ENCODE measurements at regions not wholly inside any gene's neighbourhood (a gene's known extent, or its start where the extent isn't known, plus 50 kb on each side); places are given as distances from the start of the nearest gene placed in this dataset.

- DNase-seq (ENCODE audit: low read depth, low spot score): no peak
- dilution Hi-C loops (cut with MboI; ENCODE audit: extremely low pct_ligation_motif_present, low sequenced_read_pairs) (no loop called here), intact Hi-C loops (cut with micrococcal nuclease) (no loop called here)
- ChIA-PET POLR2A (no interaction called here), CTCF (interaction anchor here (0.7 kb wide), 1 partner anchor 19 kb away, joined by 3 read pairs; no protein-coding TSS in a partner anchor)
- H3K27ac ChIP-seq (ENCODE audit: insufficient read depth, low read depth, low read length): no peak overlapping the region
- no peaks in the 10 kb centered on the region for H3K4me1 ChIP-seq (ENCODE audit: control insufficient read depth, extremely low read depth, insufficient read depth, low read length)
- no peak overlapping the region for H2AFZ ChIP-seq (ENCODE audit: low read depth, low read length)
- no peaks in the 10 kb centered on the region for H3K36me3 ChIP-seq (ENCODE audit: control insufficient read depth in 2 of 2, extremely low read depth in 1 of 2, insufficient read depth in 2 of 2, low read length in 2 of 2)
- H3K4me2 ChIP-seq (ENCODE audit: insufficient read depth, low read length): no peak overlapping the region
- no peak overlapping the region for H3K9ac ChIP-seq (replicated peaks; ENCODE audit: extremely low read depth, insufficient read depth, low read length)
- no peak for FAIRE-seq
- TF ChIP-seq MYC (IDR thresholded peaks at IDR 0.05; ENCODE audit: low read depth, low read length): no peak
- TF ChIP-seq POLR2A (IDR thresholded peaks at IDR 0.05; ENCODE audit: low read depth, low read length): no peak
- TF ChIP-seq GATA2 (IDR thresholded peaks at IDR 0.05; ENCODE audit: insufficient read depth, insufficient read length, low read depth, low read length): no peak
- TF ChIP-seq POLR2AphosphoS5 (IDR thresholded peaks at IDR 0.05; ENCODE audit: insufficient read depth, low read depth, low read length): no peak
- no peak for TF ChIP-seq JUN (IDR thresholded peaks at IDR 0.05; ENCODE audit: borderline replicate concordance, insufficient read depth, insufficient read length, low read depth)
- no peak for TF ChIP-seq CTCF (IDR thresholded peaks at IDR 0.05; ENCODE audit: extremely low read depth in 1 of 2, insufficient read depth in 1 of 2, low read depth in 1 of 2, low read length in 2 of 2)
- no peak for TF ChIP-seq MAX (IDR thresholded peaks at IDR 0.05; ENCODE audit: insufficient read depth, insufficient read length)
- TF ChIP-seq FOS (IDR thresholded peaks at IDR 0.05; ENCODE audit: borderline replicate concordance, insufficient read depth, low read length): no peak
- no peak for TF ChIP-seq EZH2 (IDR thresholded peaks at IDR 0.05; ENCODE audit: borderline replicate concordance, low read depth, low read length, severe bottlenecking)
- BruUV-seq (replicated peaks): no TSS peak
- H3K27me3 ChIP-seq (ENCODE audit: control insufficient read depth in 2 of 2, insufficient read depth in 2 of 2, low read length in 2 of 2): peaks cover 3 to 8% of the 10 kb centered on the region in 2 experiments
- H4K20me1 ChIP-seq (replicated peaks; ENCODE audit: control insufficient read depth, extremely low read depth, insufficient read depth, low read length): no peaks in the 10 kb centered on the region
- no peaks in the 10 kb centered on the region for H3K9me1 ChIP-seq (replicated peaks; ENCODE audit: control insufficient read depth, extremely low read depth, insufficient read depth, low read length)
- H3K9me3 ChIP-seq (replicated peaks; ENCODE audit: control insufficient read depth, insufficient read depth, low read length): no peaks in the 10 kb centered on the region
- H3K4me3 ChIP-seq (replicated peaks in 1 of 3; ENCODE audit: insufficient read depth in 1 of 3, low read depth in 1 of 3, low read length in 3 of 3): no peak overlapping the region
- no peaks in the 10 kb centered on the region for H3K79me2 ChIP-seq (ENCODE audit: control insufficient read depth, insufficient read depth, low read length)
Measured at GRCh38 chr12:24759155-24759554, 189.7 kb downstream of the BCAT1 start.
